Left ventricle myocardium inferior (tissue), 1 donor: ENCODE measurements at regions not wholly inside any gene's neighbourhood (a gene's known extent, or its start where the extent isn't known, plus 50 kb on each side); places are given as distances from the start of the nearest gene placed in this dataset.

Experiments used
- DNase-seq: peaks from one replicate; pipeline ENCODE4 v3.0.0-alpha.2; 2020
- H3K27ac ChIP-seq: fragments of 200-600 bp; replicated peaks from 2 replicates; pipeline ENCODE4 v1.8.0; 2021
- H3K27me3 ChIP-seq: fragments of 200-600 bp; 2 replicates; pipeline ENCODE4 v1.8.0; 2021; ENCODE audit warnings: low read depth
- H3K36me3 ChIP-seq: fragments of 200-600 bp; 2 replicates; pipeline ENCODE4 v1.8.0; 2021
- H3K4me1 ChIP-seq: fragments of 200-600 bp; 2 replicates; pipeline ENCODE4 v1.8.0; 2021
- H3K4me3 ChIP-seq: fragments of 200-600 bp; 2 replicates; pipeline ENCODE4 v1.8.0; 2021; ENCODE audit warnings: mild to moderate bottlenecking, moderate library complexity
- H3K9me3 ChIP-seq: fragments of 200-600 bp; replicated peaks from 2 replicates; pipeline ENCODE4 v1.8.0; 2021
- intact Hi-C: fragments of 100-400 bp; cut with micrococcal nuclease; formaldehyde crosslinking; loops from one replicate; pipeline ENCODE4 v1.11.0; 2022
- TF ChIP-seq, protein P1 (sequence below): fragments of 200-600 bp; IDR thresholded peaks from 2 replicates; pipeline ENCODE4 v1.8.0; 2021; ENCODE audit warnings: antibody characterized with exemption, mild to moderate bottlenecking, borderline replicate concordance
- donor health status: DM: no; HTN: yes; CAD: no; lungs with severe emphysema.

DNA sequence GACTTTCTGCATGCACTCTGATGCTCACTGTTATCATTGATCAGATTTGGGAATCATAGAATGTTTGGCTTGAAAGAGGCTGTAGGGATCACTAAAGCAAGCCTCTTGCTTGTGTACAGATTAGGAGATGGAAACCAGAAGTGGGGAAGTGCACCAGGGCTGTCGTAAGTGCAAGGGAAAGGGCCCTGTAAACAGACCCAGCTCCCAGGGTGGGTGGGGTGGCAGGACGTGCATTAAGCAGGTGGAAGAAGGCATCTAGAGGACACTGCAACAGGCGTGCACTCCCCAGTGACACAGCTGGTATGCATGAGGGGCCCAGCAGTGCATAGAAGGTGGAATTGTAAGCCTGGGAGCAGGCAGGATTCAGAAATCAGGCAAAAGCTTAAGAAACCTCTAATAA, 58.0 kb upstream of the SLC7A14 start:
- no peak overlapping the region for H3K4me3 ChIP-seq
- intact Hi-C loops, result no loop called here
- no peak for DNase-seq
- TF ChIP-seq, protein P1, sequence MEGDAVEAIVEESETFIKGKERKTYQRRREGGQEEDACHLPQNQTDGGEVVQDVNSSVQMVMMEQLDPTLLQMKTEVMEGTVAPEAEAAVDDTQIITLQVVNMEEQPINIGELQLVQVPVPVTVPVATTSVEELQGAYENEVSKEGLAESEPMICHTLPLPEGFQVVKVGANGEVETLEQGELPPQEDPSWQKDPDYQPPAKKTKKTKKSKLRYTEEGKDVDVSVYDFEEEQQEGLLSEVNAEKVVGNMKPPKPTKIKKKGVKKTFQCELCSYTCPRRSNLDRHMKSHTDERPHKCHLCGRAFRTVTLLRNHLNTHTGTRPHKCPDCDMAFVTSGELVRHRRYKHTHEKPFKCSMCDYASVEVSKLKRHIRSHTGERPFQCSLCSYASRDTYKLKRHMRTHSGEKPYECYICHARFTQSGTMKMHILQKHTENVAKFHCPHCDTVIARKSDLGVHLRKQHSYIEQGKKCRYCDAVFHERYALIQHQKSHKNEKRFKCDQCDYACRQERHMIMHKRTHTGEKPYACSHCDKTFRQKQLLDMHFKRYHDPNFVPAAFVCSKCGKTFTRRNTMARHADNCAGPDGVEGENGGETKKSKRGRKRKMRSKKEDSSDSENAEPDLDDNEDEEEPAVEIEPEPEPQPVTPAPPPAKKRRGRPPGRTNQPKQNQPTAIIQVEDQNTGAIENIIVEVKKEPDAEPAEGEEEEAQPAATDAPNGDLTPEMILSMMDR, result no peak
- no peaks in the 10 kb centered on the region for H3K27me3 ChIP-seq
- H3K36me3 ChIP-seq, result no peaks in the 10 kb centered on the region
- peaks cover 28% of the 10 kb centered on the region for H3K4me1 ChIP-seq
- H3K27ac ChIP-seq, result peak overlapping the region; percentile 79
- peaks cover 4% of the 10 kb centered on the region for H3K9me3 ChIP-seq

DNA sequence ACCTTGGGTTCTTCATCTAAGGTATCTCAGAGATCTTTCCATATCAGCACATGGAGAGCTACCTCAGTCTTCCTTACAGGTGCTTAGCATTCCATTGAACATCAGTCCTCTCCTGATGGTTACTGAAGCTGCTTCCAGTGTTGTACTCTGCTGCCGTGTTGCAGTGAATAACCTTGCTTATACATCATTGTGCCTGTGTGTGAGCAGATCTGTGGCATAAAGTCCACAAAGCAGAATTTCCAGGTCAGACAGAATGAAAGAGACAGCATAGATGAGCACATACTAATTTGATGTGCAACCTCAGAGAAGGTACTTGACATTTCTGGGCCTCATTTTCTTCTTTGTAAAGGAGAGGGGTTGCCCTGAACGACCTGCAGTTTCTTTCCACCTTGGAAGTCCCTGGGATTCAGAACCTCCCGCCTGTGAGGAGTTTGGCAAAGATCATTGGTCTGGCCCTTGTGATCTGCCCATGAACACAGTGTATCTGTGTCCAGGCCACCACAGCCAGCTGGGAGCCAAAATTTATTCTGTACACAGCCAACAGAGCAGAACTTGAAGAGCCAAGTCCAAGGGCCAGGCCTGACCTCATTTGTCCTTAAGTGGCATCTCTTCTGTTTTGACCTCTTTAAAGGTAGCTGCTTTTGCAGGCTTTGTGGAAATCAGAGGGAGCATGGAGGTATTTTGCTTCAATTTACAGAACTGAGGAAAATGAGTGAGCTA, 57.2 kb upstream of the SLC7A14 start:
- Histone ChIP-seq H3K27me3 (no peaks in the 10 kb centered on the region), H3K36me3 (no peaks in the 10 kb centered on the region), H3K27ac (peak overlapping the region; percentile 79), H3K4me1 (peaks cover 28% of the 10 kb centered on the region), H3K9me3 (peaks cover 4% of the 10 kb centered on the region), H3K4me3 (no peak overlapping the region)
- peak; percentile 53 for DNase-seq
- intact Hi-C loops, result no loop called here
- TF ChIP-seq, protein P1, result no peak

DNA sequence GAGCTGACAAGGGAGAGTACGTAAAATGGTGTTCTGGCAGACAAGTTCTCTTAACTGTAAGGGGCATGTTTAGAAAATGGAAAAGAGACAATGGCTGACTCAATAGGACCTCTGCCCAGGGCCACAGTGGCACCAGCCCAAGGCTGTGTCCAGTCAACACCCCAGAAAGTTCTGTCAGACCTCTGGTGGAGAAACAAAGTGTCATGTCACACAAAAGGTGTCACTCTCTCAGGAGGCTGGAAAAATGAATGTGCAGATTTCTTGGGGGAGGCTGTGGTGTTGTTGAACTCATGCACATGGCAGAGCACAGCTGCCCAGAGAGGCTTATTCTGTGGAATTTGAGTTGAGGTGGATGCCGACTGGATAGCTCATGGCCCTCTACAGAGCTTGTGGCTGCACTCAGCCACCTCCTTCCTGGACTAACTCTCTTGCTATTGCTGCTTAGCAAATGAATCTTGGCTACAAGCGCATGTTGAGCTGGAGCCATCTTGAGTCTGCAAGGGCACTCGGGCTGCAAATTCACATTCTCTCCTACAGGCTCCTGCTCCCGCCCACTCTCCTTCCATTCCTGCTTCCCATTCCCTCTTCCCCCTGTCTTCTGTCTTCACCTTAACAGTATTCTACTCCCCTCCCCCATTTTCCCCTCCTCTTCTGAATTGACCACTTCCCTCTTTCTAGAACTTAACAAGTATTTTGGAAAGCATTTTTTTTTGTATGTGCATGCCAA, 55.8 kb upstream of the SLC7A14 start:
- peaks cover 4% of the 10 kb centered on the region for H3K9me3 ChIP-seq
- TF ChIP-seq, protein P1, result no peak
- H3K4me3 ChIP-seq, result no peak overlapping the region
- H3K27me3 ChIP-seq, result no peaks in the 10 kb centered on the region
- peaks cover 28% of the 10 kb centered on the region for H3K4me1 ChIP-seq
- DNase-seq, result no peak
- no peaks in the 10 kb centered on the region for H3K36me3 ChIP-seq
- intact Hi-C loops, result no loop called here
- H3K27ac ChIP-seq, result no peak overlapping the region

DNA sequence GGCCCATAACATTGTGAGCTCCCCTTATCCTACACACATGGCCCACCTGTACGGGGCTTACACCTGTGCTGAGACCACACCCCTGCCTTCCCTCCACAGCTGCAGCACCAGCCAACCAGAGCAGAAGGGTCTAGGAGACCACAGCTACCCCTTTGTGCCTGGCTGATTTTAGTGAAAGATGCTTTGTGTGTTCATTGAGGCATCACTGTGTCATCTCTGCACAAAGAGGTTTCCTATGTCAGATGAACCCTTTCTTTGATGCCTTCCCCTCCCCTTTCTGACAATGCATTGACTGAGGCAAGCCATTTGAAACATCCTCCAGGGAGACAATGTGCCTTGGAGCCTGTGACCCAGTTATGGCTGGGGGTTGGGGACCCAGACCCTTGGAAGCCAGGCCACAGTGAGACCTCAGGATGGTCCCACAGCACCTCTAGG, 54.9 kb upstream of the SLC7A14 start:
- no peak overlapping the region for H3K4me3 ChIP-seq
- peaks cover 4% of the 10 kb centered on the region for H3K9me3 ChIP-seq
- intact Hi-C loops, result no loop called here
- no peak for DNase-seq
- no peaks in the 10 kb centered on the region for H3K36me3 ChIP-seq
- H3K4me1 ChIP-seq, result peaks cover 28% of the 10 kb centered on the region
- TF ChIP-seq, protein P1, result no peak
- no peak overlapping the region for H3K27ac ChIP-seq
- no peaks in the 10 kb centered on the region for H3K27me3 ChIP-seq

DNA sequence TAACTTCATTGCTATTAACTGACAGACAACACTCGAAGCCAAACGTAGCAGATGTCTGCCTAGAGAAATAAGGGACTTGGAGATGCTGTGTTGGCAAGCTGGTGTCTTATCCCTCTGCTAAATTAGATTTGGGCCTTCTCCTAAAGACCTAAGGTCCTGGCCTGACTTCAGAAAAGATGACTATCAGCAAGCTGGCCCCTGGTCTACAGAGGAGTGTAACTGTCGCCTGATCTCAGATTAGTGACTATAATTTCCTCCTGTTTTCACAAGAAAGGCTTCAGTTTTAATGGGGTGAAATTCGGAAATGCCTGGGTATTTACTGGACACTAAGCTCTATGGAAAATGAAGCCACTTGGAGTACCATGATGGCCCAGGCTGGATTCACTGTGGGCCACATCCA, 53.1 kb upstream of the SLC7A14 start:
- no peak overlapping the region for H3K4me3 ChIP-seq
- H3K27me3 ChIP-seq, result no peaks in the 10 kb centered on the region
- H3K36me3 ChIP-seq, result no peaks in the 10 kb centered on the region
- no peak for DNase-seq
- no peaks in the 10 kb centered on the region for H3K9me3 ChIP-seq
- H3K4me1 ChIP-seq, result peaks cover 18% of the 10 kb centered on the region
- intact Hi-C loops, result no loop called here
- H3K27ac ChIP-seq, result no peak overlapping the region
- TF ChIP-seq, protein P1, result no peak
